GM23248 (cell line): ENCODE measurements at regions not wholly inside any gene's neighbourhood (a gene's known extent, or its start where the extent isn't known, plus 50 kb on each side); places are given as distances from the start of the nearest gene placed in this dataset.
"Not testable (repeated sequence)": the region's sequence is repeated elsewhere in the genome, so short reads cannot be mapped to it uniquely, and the experiment has no call there.

Experiments
- DNase-seq: peaks from one replicate; pipeline ENCODE4 v3.0.0-alpha.2; 2015
- H2AFZ ChIP-seq: fragments of 200-600 bp; sonication (generic); 2 replicates; pipeline ENCODE4 v1.6.1; 2016; ENCODE audit warnings: antibody characterized with exemption
- H3F3A ChIP-seq: fragments of 200-600 bp; sonication (generic); 2 replicates; pipeline ENCODE4 v1.6.1; 2016; ENCODE audit warnings: mild to moderate bottlenecking, antibody characterized with exemption, mixed run types; ENCODE audit not compliant: insufficient read depth
- H3K27ac ChIP-seq: fragments of 200-600 bp; sonication (generic); 2 replicates; pipeline ENCODE4 v1.5.1; 2016; ENCODE audit warnings: mild to moderate bottlenecking
- H3K27me3 ChIP-seq: fragments of 200-600 bp; sonication (generic); replicated peaks from 2 replicates; pipeline ENCODE4 v1.6.1; 2016; ENCODE audit warnings: mild to moderate bottlenecking; ENCODE audit not compliant: insufficient read depth
- H3K36me3 ChIP-seq: fragments of 200-600 bp; sonication (generic); 2 replicates; pipeline ENCODE4 v1.6.1; 2016; ENCODE audit warnings: low read depth, mild to moderate bottlenecking
- H3K4me1 ChIP-seq: fragments of 200-600 bp; sonication (generic); 2 replicates; pipeline ENCODE4 v1.6.1; 2016; ENCODE audit warnings: mild to moderate bottlenecking; ENCODE audit not compliant: insufficient read depth
- H3K4me2 ChIP-seq: fragments of 200-600 bp; sonication (generic); one replicate; pipeline ENCODE4 v1.6.1; 2016; ENCODE audit warnings: mild to moderate bottlenecking; ENCODE audit not compliant: unreplicated experiment
- H3K4me3 ChIP-seq: fragments of 200-600 bp; sonication (generic); 2 replicates; pipeline ENCODE4 v1.5.1; 2016; ENCODE audit warnings: mild to moderate bottlenecking
- H3K79me2 ChIP-seq: fragments of 200-600 bp; sonication (generic); 2 replicates; pipeline ENCODE4 v1.6.1; 2016; ENCODE audit warnings: mild to moderate bottlenecking; ENCODE audit not compliant: insufficient read depth
- H3K9ac ChIP-seq: fragments of 200-600 bp; sonication (generic); 2 replicates; pipeline ENCODE4 v1.6.1; 2016; ENCODE audit warnings: mild to moderate bottlenecking
- H3K9me2 ChIP-seq: fragments of 200-600 bp; sonication (generic); 2 replicates; pipeline ENCODE4 v1.6.1; 2016; ENCODE audit warnings: mixed run types, mild to moderate bottlenecking, moderate library complexity; ENCODE audit not compliant: insufficient read depth
- H3K9me3 ChIP-seq: fragments of 200-600 bp; sonication (generic); one replicate; pipeline ENCODE4 v1.6.1; 2017; ENCODE audit warnings: low read depth
- H4K20me1 ChIP-seq: fragments of 200-600 bp; sonication (generic); 2 replicates; pipeline ENCODE4 v1.6.0; 2016; ENCODE audit not compliant: insufficient read depth
- EZH2 ChIP-seq: fragments of 200-600 bp; sonication (generic); IDR thresholded peaks from 2 replicates; pipeline ENCODE4 v1.6.1; 2018; ENCODE audit warnings: antibody characterized with exemption, mild to moderate bottlenecking; ENCODE audit not compliant: insufficient read depth, poor library complexity, severe bottlenecking
- EZH2phosphoT487 ChIP-seq: fragments of 200-600 bp; sonication (generic); IDR thresholded peaks from 2 replicates; pipeline ENCODE4 v1.6.1; 2018; ENCODE audit warnings: antibody characterized with exemption, moderate library complexity, mild to moderate bottlenecking, low read depth; ENCODE audit not compliant: insufficient read depth
- WGBS, 2 experiments: methylation state at CpG; one replicate each; pipeline ENCODE4 v1.1.6; 2015 to 2017; ENCODE audit warnings: low lambda C conversion rate in 2 of 2, low coverage in 1 of 2; ENCODE audit errors: missing lambda C conversion rate in 2 of 2; 5-methylcytosine and 5-hydroxymethylcytosine counted together
- in situ Hi-C: fragments of 300-500 bp; cut with MboI; formaldehyde crosslinking; loops from 2 replicates; pipeline ENCODE4 v1.15.0; 2020

DNA sequence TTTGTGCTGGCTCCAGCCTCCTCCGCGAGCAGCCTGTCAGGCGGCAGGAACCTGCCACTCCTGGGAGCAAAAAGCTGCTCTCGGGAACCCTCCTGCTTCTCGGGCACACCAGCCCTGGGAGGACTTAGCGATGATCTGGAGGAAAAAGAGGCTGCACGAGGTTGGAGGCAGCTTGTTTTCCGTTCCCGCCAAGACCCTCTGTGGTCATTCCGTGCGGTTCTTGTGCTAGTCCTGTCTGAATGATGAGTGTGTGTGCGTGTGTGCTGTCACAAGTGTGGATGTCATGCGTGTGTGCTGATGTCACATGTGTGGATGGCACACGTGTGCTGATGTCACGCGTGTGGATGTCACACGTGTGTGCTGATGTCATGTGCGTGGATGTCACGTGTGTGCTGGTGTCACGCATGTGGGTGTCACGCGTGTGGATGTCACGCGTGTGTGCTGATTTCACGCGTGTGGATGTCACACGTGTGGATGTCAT lies 150.0 kb downstream of the NPIPB11 start:
- H3K27ac ChIP-seq, result no peak overlapping the region
- no peaks in the 10 kb centered on the region for H3K27me3 ChIP-seq
- H3K4me2 ChIP-seq, result no peak overlapping the region
- H4K20me1 ChIP-seq, result no peaks in the 10 kb centered on the region
- no peaks in the 10 kb centered on the region for H3F3A ChIP-seq
- TF ChIP-seq EZH2phosphoT487 (no peak), EZH2 (no peak)
- H3K9ac ChIP-seq, result no peak overlapping the region
- H3K4me1 ChIP-seq, result peaks cover 8% of the 10 kb centered on the region
- no peak overlapping the region for H2AFZ ChIP-seq
- H3K9me2 ChIP-seq, result no peaks in the 10 kb centered on the region
- no peaks in the 10 kb centered on the region for H3K9me3 ChIP-seq
- peak; percentile 8 for DNase-seq
- no peaks in the 10 kb centered on the region for H3K36me3 ChIP-seq
- 90 to 93% methylated on average over 25 to 27 of the region's 27 CpGs for WGBS, 2 experiments
- no peaks in the 10 kb centered on the region for H3K79me2 ChIP-seq
- H3K4me3 ChIP-seq, result no peak overlapping the region
- in situ Hi-C loops, result no loop called here

DNA sequence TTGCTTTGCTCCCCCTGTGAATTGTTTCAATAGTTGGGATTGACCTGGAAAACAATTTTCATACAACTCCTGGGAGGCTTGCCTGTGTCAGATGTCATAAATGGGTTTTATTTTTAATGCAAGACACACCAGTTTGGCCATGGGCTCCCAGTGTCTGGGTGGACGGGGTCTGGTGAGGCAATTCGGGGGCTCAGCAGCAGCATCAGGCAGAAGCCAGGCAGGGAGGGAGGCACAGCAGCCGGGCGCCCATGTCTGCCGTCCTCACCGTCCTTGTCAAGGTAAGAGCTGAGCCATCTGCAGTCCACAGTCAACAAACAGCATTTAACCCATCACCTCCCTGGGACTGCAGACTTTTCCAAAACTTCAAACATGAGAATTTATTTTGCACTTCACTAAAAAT lies 150.6 kb downstream of the NPIPB11 start:
- H2AFZ ChIP-seq, H3K27me3 ChIP-seq, in situ Hi-C loops, H3K27ac ChIP-seq, H3K9ac ChIP-seq, H3K79me2 ChIP-seq, DNase-seq, H3K9me2 ChIP-seq, H3K4me3 ChIP-seq, H3F3A ChIP-seq, H3K36me3 ChIP-seq, H3K4me2 ChIP-seq, H3K9me3 ChIP-seq, H4K20me1 ChIP-seq, H3K4me1 ChIP-seq: not testable (repeated sequence)
- WGBS, 2 experiments, result 34 to 40% methylated on average over 6 of the region's 6 CpGs

DNA sequence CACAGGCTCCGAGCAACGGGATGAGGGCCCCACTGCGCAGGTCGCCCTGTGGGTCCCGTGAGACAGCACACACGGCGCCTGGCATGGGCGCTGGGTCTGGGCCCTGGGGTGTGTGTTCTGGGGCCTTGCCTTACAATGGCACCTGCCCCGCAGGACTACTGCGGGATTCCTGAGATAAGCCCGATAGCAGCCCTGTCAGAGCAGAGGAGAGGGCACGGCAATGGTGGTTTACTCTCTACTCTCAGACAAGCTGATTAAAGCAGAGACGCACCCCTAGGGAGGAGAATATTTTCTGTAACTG lies 151.1 kb downstream of the NPIPB11 start:
- H3K79me2 ChIP-seq, in situ Hi-C loops: not testable (repeated sequence)
- 77 to 87% methylated on average over 13 of the region's 13 CpGs for WGBS, 2 experiments

DNA sequence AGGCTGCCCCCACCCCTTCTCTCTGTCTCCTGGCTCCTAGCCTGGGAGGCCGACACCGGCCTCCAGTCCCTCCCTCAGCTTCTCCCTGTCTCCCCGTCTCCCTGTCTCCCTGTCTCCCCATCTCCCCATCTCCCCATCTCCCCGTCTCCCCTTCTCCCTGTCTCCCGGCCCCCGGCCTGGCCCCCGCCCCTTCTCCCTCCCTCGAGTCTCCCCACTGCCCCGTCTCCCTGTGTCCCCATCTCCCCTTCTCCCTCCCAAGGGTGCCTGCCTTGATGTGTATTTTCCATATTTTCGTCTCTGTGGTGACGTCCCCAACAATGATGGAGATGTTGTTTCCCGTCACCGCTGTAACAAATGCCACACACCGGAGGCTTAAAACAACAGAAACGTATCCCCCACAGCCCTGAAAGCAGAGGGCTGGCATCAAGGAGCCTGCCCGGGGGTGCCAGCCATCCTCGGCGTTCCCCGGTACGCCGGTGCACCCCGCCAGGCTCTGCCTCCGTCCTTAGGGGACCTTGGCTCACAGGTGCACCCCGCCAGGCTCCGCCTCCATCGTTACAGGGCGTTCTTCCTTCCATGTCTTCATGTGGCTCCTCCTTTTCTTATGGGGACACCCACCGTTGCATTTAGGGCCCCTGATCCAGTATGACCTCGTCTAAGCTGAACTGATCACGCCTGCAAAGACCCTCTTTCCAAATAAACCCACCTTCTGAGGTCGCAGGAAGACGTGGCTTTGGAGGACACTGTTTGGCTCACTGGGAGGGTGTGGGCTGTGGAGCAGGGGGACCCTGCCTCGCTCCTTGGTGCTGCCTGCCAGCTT lies 151.6 kb downstream of the NPIPB11 start:
- TF ChIP-seq EZH2phosphoT487, result no peak
- no peak for TF ChIP-seq EZH2
- Histone ChIP-seq H3K79me2 (no peaks in the 10 kb centered on the region), H2AFZ (no peak overlapping the region), H3K4me3 (no peak overlapping the region), H3K9me3 (no peaks in the 10 kb centered on the region), H3K9me2 (no peaks in the 10 kb centered on the region), H3K9ac (no peak overlapping the region), H3K27ac (no peak overlapping the region), H3K4me2 (no peak overlapping the region), H3F3A (no peaks in the 10 kb centered on the region), H3K27me3 (no peaks in the 10 kb centered on the region), H4K20me1 (no peaks in the 10 kb centered on the region), H3K36me3 (no peaks in the 10 kb centered on the region), H3K4me1 (peaks cover 4% of the 10 kb centered on the region; the same call in 1 of the 2 replicates)
- in situ Hi-C loops, result no loop called here
- WGBS, 2 experiments, result 85 to 86% methylated on average over 24 to 33 of the region's 33 CpGs
- DNase-seq, result no peak

More for the DNA sequence above, 151.1 kb downstream of the NPIPB11 start:
- not testable (repeated sequence) for DNase-seq, H3K4me1 ChIP-seq, H3K9me3 ChIP-seq, H4K20me1 ChIP-seq, H3K36me3 ChIP-seq, H3K27me3 ChIP-seq, H3K9ac ChIP-seq, H3K4me2 ChIP-seq, H3F3A ChIP-seq, H3K4me3 ChIP-seq, H3K27ac ChIP-seq, H2AFZ ChIP-seq, H3K9me2 ChIP-seq

DNA sequence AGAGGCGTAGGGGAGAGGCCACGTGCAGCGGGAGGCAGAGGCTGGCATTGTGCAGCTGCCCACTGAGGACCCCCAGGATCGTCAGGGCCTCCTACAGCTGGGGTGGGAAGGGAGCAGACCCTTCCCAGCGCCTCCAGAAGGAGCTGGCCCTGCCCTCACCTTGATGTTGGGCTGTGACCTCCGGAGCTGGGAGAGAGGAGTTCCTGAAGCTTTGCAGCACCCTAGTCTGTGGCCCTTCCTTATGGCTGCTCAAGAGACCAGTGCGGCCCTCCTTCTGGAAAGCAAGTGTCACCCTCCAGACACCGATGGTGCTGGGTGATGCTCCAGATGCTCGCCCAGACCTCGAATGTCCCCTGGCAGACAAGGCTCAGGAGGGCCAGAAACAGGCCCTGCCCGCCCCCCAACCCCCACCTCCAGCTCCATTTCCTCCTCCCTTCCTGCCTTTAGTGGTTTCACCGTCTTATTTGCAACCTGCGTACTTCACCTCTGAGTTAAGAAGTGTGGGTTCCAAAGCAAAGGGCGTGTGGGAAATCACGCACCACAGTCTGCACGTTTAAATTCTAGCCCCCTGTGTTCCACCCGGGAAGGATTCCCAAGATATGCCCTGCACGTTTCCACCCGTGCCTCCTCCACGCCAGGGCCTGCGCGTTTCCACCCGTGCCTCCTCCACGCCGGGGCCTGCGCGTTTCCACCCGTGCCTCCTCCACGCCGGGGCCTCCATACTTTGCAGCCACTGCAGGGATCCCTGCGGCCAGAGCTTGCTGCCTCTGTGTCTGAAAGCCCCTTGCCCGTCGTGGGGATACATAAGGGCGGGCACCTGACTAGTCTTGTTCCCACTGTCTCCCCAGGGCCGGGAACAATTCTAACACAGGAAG lies 152.6 kb downstream of the NPIPB11 start:
- in situ Hi-C loops, H3F3A ChIP-seq, H3K4me2 ChIP-seq, H3K9me2 ChIP-seq, H3K9me3 ChIP-seq, DNase-seq, H3K36me3 ChIP-seq, H2AFZ ChIP-seq, H4K20me1 ChIP-seq, H3K4me3 ChIP-seq, H3K27ac ChIP-seq, H3K27me3 ChIP-seq, H3K4me1 ChIP-seq, H3K9ac ChIP-seq, H3K79me2 ChIP-seq: not testable (repeated sequence)
- 89 to 90% methylated on average over 24 to 35 of the region's 35 CpGs for WGBS, 2 experiments

DNA sequence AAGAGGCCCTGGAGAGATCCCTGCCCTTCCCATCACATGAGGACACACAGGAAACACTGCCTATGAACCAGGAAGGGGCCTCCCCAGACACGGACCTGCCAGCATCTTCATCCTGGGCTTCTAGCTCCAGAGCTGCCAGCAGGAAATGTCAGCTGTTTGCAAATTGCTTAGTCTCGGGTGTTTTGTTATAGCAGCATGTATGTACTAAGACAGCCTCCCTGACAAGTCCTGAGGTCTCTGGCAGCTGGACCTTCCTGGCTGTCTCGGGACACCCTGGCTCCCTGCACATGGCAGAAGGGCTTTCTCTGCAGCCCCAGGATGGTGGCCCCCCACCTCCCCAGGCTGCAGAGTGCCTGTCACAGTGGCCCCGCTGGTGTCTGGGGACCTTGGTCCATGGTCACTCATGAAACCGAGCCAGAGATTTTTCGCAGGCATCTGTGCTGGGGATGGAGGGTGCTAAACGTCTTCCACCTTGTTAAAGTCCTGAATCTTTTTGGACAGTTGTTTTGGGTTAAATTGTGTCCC lies 153.4 kb downstream of the NPIPB11 start:
- H3K9me2 ChIP-seq, H3K4me3 ChIP-seq: not testable (repeated sequence)

More for the DNA sequence above, 153.4 kb downstream of the NPIPB11 start:
- DNase-seq, H3K27me3 ChIP-seq, H2AFZ ChIP-seq, H3F3A ChIP-seq, H3K27ac ChIP-seq, H3K9ac ChIP-seq, H3K4me2 ChIP-seq, H3K36me3 ChIP-seq, H3K79me2 ChIP-seq, H4K20me1 ChIP-seq, in situ Hi-C loops, H3K9me3 ChIP-seq, H3K4me1 ChIP-seq: not testable (repeated sequence)
- WGBS, 2 experiments, result 72 to 75% methylated on average over 7 of the region's 7 CpGs
